ENCODE measurements at regions not wholly inside any gene's neighbourhood (a gene's known extent, or its start where the extent isn't known, plus 50 kb on each side); places are given as distances from the start of the nearest gene placed in this dataset.
"Not testable (repeated sequence)": the region's sequence is repeated elsewhere in the genome, so short reads cannot be mapped to it uniquely, and the experiment has no call there.

DNA sequence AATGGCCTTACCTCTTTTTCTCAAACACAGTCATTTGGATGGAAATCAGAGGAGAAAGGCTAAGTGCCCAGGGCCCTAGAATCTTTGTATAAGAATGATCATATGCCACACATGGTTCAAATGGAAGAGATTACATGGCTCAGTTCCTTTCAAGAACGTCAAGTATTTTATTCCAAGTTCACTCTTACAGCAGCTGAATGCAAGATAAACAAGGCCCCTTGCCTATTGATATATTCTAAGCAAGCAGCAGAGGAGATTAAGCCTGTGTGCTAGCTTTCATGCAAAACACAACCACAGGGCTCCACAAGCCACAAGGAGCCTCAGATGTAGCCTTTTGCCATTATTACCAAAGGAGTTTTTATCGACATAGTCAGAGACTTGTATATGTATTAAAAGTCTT is 55.3 kb upstream of the SLCO6A1 start:
- peak; percentile 49 for DNase-seq

DNA sequence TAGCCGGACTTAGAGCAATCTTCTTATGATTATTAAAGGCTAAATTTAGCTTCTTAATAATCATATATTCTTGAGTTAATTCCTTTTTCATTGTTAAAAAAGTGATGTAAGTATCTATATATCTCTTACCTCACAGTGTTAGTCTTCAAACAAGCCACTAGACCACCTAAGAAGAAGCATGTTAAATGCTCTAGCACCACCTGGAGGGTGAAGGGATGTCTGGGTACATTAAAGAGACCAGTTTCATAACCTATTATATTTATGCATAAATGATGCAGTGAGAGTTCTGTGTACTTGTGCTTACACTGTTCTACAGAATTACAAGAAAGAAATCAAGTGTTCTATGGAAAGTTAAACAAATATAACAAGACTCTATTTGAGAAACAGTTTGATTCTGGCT is 55.9 kb upstream of the SLCO6A1 start:
- DNase-seq, result peak; percentile 33

DNA sequence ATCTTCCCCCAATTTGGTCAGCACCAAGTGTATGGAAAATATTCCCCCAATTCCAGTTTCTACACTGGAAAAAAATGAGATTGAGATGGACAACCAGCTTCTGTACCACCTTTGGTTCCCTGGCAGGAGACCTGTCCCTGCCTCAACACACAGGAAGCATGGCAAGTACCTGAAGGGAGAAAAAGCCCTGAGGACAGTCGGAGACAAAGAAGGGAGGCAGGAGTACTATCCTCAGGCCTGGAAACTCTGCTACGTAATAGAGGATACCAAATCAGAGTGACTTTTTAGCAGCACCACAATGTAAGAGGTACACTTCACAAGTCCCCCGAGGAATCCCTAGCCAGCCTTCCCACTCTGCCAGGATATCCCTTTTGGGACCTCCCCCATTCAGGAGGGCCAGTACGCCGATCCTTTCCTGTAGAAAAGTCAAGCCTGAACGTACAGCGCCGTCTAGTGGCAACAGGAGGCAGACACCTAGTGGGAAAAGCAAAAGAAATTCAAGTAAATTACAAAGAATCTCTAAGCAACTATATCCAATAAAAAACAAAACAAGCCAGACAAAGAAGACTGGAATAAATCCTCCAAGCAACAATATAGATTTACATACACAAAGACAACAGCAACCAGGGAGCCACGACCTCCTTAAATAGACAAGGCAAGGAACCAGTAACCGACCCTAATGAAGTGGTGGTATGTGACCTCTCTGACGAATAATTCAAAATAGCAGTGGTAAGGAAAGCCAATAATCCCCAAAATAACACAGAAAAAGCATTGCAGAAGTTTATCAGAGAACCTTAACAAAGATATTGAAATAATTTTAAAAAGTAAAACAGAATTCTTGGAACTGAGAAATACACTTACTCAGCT is 63.3 kb upstream of the SLCO6A1 start:
- DNase-seq, result no peak

DNA sequence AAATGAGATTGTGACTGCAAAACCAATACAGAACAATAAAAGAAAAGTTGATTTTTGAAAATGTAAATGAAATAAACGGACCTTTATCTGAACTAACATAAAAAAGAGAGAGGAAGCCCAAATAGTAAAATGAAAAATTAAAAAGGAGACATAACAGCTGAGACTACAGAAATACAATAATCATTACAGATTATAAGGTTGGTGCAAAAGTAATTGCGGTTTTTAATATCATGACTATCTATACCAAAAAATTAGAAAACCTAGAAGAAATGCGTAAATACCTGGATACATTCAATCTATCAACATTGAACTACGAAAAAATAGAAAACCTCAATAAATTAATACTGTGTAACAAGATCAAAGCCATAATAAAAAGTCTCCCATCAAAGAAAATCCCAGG is 71.9 kb upstream of the SLCO6A1 start:
- DNase-seq, result no peak

DNA sequence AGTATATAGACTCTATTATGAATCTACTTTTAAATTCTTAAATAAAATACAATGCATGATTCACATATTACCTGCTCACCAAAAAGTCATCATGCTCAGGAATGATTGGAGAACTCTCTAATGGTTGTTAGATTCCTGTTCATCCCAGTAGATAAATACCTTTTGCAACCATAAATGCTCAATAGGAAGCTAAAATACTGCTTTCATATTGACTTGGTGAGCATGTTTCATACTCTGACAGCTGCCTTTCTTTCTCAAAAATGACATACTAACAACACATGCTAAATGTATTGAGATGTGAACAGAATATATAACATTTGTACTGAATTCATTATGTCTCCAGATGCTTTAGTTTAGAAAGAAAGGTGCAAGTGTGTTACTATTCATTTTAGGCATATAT is 79.6 kb upstream of the SLCO6A1 start:
- no peak for DNase-seq

DNA sequence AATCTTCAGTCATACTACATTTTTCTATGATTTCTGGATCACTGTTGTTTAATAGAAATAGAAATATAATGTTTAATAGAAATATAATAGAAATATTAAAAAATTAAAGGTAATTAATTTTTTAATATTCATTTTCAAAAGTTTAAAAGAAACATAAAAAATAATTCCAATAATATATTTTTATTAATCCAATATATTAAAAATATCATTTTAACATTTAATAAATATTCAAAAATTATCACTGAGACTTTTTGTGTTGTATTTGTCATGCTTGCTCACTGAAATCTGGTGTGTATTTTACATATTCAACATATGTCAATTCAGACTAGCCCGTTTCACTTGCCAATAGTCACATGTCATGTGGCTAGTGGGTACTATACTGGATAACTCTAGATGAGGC is 80.6 kb upstream of the SLCO6A1 start:
- DNase-seq, result no peak

DNA sequence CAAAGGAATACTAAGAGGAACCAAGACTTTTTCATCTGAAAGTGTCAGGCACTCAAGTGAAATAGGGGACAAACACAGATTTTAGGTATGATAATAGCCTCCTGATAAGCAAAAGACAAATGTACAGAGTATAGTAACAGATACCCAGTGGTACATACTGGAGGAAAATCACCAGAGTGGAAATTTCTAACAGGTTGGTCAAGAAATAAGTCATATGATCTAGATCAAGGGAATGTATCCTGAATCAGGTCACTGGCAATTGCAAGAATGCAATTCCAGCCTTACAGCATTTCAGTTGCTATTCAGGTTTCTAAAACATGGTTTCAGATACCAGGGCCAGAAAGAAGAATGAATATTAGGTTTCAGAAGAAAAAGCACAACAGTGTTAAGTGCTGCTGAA is 82.2 kb upstream of the SLCO6A1 start:
- no peak for DNase-seq

DNA sequence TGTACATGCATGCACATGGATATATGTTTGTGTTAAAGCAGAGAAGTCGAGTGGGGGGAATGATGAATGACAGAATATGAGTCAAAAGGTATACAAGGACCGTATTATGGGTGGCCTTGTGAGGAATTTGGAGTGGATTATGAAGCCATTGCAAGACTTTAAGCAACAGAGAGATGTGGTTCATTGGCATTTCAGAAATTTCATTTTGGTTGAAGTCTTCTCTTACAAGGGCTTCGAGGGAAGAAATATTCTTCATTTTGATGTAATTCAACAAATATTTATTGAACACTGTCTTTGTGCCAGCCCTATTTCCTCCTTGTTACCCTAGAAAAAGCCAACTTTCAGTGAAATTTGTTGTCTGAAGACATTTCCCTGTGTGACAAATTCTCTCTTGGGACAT is 83.9 kb upstream of the SLCO6A1 start:
- DNase-seq, result no peak

DNA sequence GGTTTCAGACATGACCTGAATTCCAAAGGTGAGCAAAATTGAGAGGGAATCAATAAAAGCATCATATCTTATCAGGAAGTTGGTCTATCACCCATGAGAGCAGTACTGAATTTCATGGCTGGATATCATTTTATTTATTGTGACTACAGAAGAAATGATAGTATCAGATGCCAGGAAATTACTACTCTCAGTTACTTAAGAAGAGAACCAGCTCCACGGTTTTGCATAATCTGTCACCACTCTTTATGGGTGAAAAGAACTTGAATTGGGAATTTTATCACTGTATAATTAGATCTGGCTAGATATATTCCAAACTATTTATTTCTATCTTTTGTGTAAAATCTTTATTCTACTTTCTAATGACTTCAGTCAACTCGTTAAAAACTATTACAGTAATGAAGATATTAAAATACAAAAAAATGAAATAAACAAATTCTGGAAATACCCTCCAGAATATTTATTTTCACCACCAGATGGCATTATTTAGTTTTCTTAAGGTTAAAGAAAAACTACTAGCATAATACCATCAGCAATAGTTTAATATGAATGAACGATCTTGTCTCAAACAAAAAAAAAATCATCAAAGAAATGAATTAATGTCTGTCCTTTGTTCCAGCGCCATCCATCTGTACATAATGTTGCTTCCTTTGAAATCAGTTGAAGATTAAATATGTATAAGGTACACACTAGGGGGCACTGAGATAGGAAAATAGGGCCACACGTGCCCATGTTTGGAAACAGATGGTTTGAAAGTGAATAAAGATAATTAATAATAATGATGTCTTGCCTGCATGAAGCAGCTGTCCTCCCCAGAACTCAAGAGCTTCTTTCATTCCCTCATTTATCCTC is 84.7 kb upstream of the SLCO6A1 start:
- no peak for DNase-seq

DNA sequence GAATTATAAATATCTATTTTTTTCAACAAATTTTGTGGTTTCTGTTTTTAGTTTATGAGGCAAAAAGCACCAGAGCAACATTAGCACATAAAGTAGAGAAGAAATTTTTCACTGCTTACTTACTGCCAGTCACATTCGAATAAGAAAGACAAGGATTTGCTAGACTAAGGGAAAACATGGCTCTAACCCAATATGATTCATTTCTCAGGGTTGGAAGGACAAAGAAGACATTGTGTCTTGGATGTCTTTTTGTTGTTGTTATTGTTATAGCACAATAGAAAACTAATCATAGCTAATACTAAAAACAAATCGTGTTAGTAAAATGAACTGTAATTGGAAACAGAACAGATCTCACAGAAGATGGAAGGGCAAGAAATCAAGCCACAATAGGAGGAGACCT is 90.9 kb upstream of the SLCO6A1 start:
- no peak for DNase-seq

DNA sequence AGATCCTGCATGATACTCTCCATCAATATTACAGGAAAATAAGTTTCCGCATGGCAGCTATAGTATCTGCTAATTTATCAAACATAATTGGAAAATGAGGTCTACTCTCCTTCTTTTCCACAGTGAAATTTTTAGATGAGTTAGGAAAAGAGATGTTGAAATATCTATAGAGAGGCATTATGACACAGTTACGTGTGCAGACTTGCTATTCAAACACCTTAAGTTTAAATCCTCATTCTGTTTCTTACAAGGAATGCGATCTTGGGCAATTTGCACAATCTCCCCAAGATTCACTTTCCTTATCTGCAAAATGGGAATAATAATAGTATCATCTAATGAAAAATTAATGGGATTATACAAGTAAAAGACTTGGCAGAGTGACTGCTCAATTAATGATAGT is 91.7 kb upstream of the SLCO6A1 start:
- no peak for DNase-seq

DNA sequence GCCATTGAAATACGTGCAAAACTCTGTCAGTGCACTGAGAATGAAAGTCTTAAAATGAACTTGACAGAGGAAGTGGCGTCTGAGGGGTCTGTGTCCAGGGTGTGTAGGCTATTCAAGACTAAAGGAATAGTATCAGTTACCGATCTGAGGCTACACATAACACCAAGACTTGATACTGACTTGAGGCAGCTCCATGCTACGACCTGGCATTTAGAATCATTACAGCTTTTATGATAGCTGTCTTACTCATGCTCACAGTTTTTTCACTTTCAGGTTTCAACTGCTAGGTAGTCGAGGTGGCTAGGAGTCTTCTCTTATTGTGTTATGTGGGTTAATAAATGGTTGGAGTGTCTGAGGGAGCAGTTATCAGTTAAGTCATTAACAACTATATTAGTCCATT is 92.8 kb upstream of the SLCO6A1 start:
- DNase-seq, result no peak

DNA sequence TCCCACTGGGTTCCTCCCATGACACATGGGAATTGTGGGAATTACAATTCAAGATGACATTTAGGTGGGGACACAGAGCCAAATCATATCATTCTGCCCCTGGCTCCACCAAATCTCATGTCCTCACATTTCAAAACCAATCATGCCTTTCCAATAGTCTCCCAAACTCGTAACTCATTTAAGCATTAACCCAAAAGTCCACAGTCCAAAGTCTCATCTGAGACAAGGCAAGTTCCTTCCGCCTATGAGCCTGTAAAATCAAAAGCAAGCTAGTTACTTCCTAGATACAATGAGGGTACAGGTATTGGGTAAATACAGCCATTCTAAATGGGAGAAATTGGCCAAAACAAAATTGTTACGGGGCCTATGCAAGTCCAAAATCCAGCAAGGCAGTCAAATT is 93.8 kb upstream of the SLCO6A1 start:
- DNase-seq, result not testable (repeated sequence)

DNA sequence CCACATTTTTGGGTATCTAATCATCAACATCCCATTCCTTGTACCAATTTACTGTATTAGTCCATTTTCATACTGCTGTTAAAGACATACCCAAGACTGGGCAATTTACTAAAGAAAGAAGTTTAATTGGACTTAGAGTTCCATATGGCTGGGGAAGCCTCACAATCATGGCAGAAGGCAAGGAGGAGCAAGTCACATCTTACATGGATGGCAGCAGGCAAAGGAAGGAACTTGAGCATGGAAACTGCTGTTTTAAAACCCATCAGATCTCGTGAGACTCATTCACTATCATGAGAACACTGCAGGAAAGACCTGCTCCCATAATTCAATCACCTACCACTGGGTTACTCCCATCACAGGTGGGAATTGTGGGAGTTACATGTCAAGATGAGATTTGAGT is 95.4 kb upstream of the SLCO6A1 start:
- DNase-seq, result no peak

DNA sequence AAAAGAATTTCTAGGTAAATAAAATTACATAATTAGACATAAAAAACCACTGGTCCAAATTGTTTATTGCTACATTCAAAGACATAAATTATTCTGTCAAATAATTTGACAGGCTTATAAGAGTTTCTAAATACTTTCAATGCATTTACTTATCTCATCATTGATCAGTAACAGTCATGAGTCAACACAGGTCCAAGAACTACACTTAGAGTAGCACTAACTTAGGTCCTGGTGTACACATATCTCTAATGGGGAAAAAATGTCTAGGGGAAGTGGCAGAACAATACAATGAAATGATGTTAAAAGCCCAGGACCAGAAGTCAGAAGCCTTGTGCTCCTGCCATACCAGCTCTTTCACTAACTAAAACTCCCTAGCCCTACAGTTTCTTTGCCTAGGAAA is 96.5 kb upstream of the SLCO6A1 start:
- DNase-seq, result no peak

DNA sequence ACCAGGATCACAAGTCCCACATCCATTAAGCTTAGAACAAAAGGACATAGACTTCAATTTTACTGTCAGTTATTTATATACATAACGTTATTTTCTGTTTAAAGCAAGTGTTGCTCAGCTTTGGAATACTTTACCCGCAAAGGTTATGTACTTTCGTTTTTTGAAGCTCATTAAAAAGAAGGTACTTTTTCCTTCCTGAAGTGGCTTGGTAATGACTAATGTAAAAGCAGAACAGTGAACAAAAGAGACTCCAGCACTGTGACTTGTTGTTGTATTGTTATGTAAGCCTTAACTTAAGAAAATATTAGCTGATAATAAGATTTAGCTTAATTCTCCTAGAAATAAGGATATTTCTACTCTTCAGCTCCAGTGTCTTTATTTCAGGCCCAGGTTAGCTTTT is 97.3 kb upstream of the SLCO6A1 start:
- DNase-seq, result no peak

DNA sequence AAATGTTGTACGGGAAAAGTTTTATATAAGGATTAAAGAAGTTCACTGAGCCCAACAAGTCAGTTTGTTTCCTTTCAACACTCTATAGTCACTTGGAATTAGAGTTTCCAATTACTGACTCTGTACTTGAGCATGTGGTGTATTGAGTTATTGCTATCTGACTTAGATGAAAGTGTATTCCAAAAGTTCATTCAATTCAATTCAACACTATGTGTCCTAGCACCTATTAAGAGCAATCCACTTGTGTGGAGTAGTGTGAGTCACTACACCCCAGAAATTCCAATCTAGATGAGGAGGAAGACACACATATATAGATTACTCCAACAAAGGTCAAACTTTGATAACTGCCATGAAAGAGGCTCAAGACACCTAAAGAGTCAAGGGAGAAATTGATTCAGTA is 98.2 kb upstream of the SLCO6A1 start:
- DNase-seq, result no peak

DNA sequence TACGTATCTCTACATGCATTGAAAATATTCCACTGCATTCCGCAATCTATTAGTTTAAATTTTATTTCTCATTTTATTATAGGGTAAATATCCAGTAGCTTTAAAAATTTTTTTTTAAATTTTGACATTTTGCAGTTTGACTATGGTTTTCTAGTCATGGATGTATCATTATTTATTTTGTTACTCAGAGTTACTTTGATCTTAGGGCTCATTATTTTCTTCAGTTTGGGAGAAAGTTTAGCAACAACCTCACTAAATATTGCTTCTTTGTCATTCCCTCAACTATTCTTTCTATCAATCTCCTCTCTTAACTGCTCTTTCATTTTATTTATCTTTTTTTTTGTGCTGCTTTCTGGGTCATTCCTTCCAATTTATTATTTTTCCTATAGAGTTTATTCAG is 100.5 kb upstream of the SLCO6A1 start:
- DNase-seq, result no peak

DNA sequence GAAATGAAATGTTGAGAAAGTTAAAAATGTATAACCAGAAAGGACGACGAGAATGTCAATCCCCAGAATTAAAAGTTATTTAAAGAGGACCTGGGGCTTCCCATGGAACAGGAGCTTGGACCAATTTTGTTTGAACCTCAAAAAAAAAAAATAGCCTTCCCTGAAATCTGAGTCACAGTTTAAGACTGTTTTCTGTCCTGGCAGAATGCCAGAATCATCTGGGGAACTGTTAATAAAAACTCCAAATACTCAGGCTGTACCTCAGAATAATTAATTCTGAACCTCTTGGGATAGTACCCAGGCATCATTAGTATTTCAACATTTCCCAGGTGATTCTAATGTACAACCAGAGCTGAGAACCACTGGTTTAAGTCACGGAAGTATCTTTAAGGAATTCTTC is 102.2 kb upstream of the SLCO6A1 start:
- DNase-seq, result no peak

DNA sequence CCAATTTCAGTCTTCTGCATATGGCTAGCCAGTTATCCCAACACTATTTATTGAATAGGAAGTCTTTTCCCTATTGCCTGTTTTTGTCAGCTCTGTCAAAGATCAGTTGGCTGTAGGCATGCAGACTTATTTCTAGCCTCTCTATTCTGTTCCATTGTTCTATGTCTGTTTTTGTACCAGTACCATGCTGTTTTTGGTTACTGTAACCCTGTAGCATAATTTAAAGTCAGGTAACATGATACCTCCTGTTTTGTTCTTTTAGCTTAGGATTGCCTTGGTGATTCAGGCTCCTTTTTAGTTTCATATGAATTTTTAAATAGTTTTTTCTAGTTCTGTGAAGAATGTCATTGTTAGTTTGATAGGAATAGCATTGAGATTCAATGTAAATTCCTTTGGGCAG is 104.9 kb upstream of the SLCO6A1 start:
- DNase-seq, result no peak

DNA sequence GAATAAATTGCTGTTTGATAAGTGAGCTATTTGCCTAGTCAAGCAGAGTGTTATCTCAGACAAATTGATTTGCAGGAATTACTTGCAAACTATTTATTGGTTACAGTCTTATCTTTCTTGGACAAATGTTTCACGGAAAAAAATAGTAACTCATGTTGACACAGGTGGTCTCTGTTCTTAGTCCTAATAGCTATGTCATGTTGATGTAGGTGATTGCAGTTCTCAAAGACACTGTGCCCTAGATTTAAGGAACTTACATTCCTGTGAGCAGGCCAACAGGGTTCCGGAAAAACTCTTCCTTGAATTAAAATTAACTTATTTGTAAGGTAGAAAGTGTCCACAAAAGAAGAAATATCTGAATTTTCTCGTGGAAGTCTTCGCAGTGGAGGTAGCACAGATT is 109.6 kb upstream of the SLCO6A1 start:
- DNase-seq, result no peak

DNA sequence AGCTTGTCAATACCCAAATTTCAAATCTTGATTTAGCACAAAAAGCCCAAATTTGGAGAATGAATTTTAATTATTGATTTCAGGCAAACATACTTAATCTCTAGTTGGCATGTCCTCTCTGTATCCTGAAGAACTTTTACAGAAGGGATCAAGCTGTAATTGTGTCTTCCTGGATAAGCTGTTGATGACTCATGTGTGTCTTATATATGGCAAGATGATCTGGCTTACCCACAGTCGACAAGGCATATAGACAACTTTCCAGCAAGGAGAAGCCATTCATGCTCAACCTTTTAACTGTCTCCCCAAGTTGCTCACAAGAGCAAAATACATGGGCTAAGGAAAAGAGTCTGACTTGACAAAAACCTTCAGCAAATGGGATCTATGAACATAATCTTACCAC is 112.5 kb upstream of the SLCO6A1 start:
- DNase-seq, result no peak

DNA sequence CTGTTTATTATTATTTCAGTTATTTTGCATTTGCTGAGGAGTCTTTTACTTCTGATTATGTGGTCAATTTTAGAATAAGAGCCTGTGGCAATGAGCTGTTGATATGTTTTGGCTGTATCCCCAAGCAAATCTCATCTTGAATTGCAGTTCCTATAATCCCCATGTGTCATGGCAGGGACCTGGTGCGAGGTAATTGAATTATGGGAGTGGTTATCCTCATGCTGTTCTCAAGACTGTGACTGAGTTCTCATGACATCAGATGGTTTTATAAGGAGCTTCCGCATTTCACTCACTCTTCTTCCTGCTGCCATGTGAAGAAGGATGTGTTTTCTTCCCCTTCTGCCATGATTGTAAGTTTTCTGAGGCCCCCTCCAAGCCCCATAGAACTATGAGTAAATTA is 114.9 kb upstream of the SLCO6A1 start:
- DNase-seq, result no peak
